HEK293T (cell line): ENCODE measurements at regions not wholly inside any gene's neighbourhood (a gene's known extent, or its start where the extent isn't known, plus 50 kb on each side); places are given as distances from the start of the nearest gene placed in this dataset.

Experiments used
- BHLHE40 ChIP-seq: fragments of 450-650 bp; IDR thresholded peaks from 2 replicates; pipeline ENCODE4 v1.6.1; 2016; ENCODE audit warnings: mild to moderate bottlenecking, moderate library complexity, borderline replicate concordance
- ELF4 ChIP-seq: fragments of 450-650 bp; IDR thresholded peaks from 2 replicates; pipeline ENCODE4 v1.6.1; 2017; ENCODE audit warnings: antibody characterized with exemption
- FOXA1 ChIP-seq: fragments of 450-650 bp; IDR thresholded peaks from 2 replicates; pipeline ENCODE4 v1.6.1; 2016; ENCODE audit warnings: mild to moderate bottlenecking
- FOXK2 ChIP-seq: fragments of 450-650 bp; IDR thresholded peaks from 2 replicates; pipeline ENCODE4 v1.6.1; 2016; ENCODE audit warnings: mild to moderate bottlenecking
- FOXM1 ChIP-seq: fragments of 450-650 bp; IDR thresholded peaks from 2 replicates; pipeline ENCODE4 v1.6.1; 2017; ENCODE audit warnings: mild to moderate bottlenecking, borderline replicate concordance
- NFRKB ChIP-seq: fragments of 450-650 bp; IDR thresholded peaks from 2 replicates; pipeline ENCODE4 v1.6.1; 2016; ENCODE audit warnings: mild to moderate bottlenecking, moderate library complexity
- SP1 ChIP-seq: fragments of 450-650 bp; IDR thresholded peaks from 2 replicates; pipeline ENCODE4 v1.6.1; 2017
- SUZ12 ChIP-seq: fragments of 450-650 bp; IDR thresholded peaks from 2 replicates; pipeline ENCODE4 v1.6.1; 2016; ENCODE audit warnings: mild to moderate bottlenecking
- TARDBP ChIP-seq: fragments of 450-650 bp; IDR thresholded peaks from 2 replicates; pipeline ENCODE4 v1.6.1; 2016

DNA sequence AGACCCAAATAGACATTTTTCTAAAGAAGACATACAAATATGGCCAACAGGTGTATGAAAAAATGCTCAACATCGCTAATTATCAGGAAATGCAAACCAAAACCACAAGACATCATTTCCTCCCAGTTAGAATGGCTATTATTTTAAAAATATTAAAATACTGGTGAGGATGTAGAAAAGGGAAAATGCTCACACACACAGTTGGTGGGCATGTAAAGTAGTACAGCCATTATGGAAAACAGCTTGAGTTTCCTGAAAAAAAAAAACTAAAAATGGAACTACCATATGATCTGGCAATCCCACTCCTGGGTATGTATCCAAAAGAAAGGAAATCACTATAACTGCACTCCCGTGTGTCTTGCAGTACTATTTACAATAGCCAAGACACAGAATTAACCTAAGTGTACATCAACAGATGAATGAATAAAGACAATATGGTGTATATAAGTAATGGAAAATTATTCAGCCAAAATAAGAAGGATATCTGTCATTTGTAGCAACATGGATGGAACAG lies 128.9 kb upstream of the DKK2 start:
- TF ChIP-seq SP1, result no peak
- no peak for TF ChIP-seq FOXA1
- no peak for TF ChIP-seq FOXK2
- no peak for TF ChIP-seq FOXM1
- TF ChIP-seq BHLHE40, result no peak
- no peak for TF ChIP-seq SUZ12
- no peak for TF ChIP-seq ELF4
- no peak for TF ChIP-seq NFRKB
- TF ChIP-seq TARDBP, result no peak
